Gastroesophageal sphincter (tissue), 3 donors: ENCODE measurements at regions not wholly inside any gene's neighbourhood (a gene's known extent, or its start where the extent isn't known, plus 50 kb on each side); places are given as distances from the start of the nearest gene placed in this dataset.

ENCODE experiments used
- POLR2AphosphoS5 ChIP-seq: sonication (generic); formaldehyde crosslinking; IDR thresholded peaks from one replicate; pipeline ENCODE4 v1.6.1; 2017; ENCODE audit warnings: antibody characterized with exemption
- TF ChIP-seq, protein P1 (sequence below), 4 experiments: fragments of 200-600 bp in 2 of 4; fragments of 450-650 bp in 2 of 4; sonication (generic) in 1 of 4; IDR thresholded peaks; one replicate each; pipeline ENCODE4 v1.5.1; 2017 to 2019; ENCODE audit warnings: antibody characterized with exemption in 4 of 4, mild to moderate bottlenecking in 2 of 4, moderate library complexity in 2 of 4

DNA sequence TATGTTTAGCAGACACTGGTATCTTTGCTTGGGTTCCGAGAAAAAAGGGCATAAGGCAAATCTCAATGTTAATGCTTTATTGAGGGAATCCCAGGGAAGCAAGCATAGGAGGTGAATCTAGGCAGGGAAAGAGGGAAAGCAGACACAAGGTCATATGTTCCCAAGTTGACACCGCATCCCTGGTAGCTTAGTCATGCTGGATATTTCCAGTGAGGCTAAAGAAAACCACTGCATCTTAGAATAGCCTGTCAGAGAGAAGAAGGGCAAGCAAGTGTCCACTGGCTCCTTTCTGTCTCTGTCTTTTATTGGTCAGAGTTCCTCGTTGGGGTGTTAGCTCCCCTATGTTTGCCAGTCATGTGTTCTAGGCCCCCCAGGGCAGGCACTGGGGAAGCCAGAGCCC lies 104.7 kb downstream of the NKX6-1 start:
- TF ChIP-seq POLR2AphosphoS5, result no peak
- TF ChIP-seq, protein P1, sequence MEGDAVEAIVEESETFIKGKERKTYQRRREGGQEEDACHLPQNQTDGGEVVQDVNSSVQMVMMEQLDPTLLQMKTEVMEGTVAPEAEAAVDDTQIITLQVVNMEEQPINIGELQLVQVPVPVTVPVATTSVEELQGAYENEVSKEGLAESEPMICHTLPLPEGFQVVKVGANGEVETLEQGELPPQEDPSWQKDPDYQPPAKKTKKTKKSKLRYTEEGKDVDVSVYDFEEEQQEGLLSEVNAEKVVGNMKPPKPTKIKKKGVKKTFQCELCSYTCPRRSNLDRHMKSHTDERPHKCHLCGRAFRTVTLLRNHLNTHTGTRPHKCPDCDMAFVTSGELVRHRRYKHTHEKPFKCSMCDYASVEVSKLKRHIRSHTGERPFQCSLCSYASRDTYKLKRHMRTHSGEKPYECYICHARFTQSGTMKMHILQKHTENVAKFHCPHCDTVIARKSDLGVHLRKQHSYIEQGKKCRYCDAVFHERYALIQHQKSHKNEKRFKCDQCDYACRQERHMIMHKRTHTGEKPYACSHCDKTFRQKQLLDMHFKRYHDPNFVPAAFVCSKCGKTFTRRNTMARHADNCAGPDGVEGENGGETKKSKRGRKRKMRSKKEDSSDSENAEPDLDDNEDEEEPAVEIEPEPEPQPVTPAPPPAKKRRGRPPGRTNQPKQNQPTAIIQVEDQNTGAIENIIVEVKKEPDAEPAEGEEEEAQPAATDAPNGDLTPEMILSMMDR (IDR thresholded peaks at IDR 0.05), result no peak
